HG02884 (cell line): ENCODE measurements at regions not wholly inside any gene's neighbourhood (a gene's known extent, or its start where the extent isn't known, plus 50 kb on each side); places are given as distances from the start of the nearest gene placed in this dataset.
"Not testable (repeated sequence)": the region's sequence is repeated elsewhere in the genome, so short reads cannot be mapped to it uniquely, and the experiment has no call there.

Experiments
- ATAC-seq: cut with Tn5 transposase; IDR thresholded peaks from one replicate; pipeline ENCODE4 v1.9.1; 2021; ENCODE audit warnings: mild to moderate bottlenecking, moderate library complexity; ENCODE audit not compliant: unreplicated experiment

DNA sequence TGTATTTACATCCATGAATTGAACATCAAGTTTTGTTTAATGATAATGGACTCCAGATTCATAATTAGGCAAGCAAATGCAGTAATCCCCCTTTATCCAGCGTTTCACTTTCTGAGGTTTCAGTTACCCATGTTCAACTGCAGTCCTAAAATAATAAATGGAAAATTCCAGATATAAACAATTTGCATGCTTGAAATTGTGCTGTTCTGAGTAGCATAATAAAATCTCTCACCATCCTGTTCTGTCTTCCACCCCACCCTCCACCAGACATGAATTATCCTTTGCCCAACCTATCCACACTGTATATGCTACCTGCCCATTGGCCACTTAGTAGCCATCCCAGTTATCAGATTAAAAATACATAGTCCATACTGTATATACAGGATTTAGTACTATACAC is 224.5 kb upstream of the CHAC2 start:
- no peak for ATAC-seq

- no peak for ATAC-seq
Measured at GRCh38 chr2:53536583-53537361, 230.8 kb upstream of the CHAC2 start.

DNA sequence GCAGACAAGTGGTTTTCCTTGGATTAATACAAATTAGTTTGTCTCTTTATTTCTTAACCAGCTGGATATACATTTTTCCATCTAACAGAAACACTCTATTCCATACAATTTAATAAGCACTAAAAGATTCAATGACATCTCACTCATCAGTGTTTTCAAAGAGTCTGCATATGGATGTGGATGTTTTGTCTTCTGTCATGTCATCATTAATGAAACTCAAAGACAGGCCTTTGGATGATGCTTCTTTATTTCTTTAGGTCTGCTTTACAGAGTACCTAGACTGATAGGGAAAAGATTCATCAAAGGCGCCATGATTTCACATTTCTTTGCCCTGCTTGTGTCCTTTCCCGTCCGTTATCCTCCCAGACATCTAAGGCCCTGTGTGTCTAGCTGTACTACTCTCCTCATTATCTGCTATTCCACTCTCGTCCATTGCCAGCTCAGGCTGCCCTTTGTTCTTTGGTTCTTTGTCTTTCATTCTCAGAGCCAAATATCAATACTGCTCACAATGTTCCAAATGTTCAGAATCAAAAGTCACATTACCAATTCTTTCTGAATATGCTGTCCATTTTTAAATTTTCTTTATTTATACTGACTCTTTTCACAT is 232.3 kb upstream of the CHAC2 start:
- no peak for ATAC-seq

- no peak for ATAC-seq
Measured at GRCh38 chr2:53530126-53530525, 237.5 kb upstream of the CHAC2 start.

DNA sequence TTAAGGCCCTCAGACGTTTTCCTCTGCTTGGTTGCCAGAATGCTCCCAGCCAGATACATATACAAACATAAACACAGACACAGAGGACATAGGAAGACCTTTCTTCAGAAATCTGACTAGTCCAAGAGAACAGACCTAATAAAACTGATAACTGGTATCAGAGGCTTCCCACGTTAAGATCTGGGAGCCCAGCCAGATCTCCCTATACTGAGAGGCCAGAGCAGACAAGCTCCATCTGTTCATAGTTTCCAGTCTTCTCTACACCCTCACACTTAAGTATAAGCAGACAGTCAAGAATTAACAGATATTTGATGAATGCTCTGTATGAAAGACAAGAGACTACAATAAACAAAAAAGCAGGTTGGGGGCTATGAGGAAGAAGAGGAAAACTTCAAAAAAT is 240.5 kb upstream of the CHAC2 start:
- ATAC-seq: no peak

DNA sequence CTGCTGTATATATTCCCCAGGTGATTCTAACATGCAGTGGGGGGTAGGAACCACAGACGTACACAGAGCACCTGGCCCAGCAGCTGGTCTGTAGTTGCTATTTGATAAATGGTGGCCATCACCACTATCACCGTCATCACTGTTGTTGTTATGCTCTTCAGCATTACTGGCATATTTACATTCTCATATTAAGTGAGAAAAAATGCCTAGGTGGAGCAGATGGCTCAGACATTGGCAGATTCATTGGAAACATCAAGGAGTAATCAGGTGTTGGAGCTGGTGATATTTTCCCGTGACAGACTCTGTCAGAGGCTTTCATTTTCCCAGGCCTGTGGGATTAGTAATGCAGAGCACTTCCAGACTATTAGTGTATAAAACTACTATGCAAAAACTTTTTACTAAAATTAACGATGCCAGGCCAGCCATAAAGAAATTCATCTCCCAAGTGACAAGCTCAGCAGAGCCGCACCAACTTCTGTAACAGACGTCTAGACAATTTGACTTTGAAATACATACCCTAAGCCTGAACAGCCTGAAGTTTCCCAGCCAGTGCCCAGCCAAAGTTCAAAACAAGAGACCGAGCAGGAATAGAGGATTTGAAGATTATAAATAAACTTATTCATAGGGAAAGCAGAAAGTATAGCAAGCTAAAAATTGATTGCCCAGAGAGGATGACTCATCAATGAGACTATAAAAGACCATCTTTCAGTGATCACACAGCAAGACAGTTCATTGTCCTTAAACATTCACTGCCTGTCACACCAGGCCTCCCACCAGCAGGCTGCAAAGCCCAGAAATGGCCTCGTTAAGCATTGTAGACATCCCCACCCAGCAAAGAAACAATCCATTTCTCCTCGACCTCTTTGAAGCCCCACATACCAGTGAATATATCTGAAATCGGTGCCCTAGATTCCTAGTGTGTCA is 247.4 kb upstream of the CHAC2 start:
- no peak for ATAC-seq

DNA sequence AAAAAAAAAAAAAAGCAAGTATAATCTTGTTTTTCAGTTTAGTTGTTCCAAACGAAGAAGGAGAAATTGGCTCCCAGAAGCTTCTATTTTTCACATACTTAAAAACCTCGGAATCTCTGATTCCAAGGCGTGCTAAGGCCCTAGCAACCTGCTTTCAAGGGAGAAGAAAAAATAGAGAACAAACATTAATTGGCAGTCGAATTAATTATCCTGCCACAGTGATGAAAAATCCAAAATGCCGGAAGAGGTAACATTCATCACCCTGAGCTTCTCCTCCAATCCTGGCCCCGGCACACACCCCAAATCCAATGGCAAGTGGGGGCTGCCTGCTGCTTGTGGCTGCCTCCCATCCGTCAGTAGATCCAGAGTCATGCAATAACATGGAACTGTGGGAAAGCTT is 250.2 kb upstream of the CHAC2 start:
- no peak for ATAC-seq

- no peak for ATAC-seq
Measured at GRCh38 chr2:53516650-53517049, 251.0 kb upstream of the CHAC2 start.

- ATAC-seq: no peak
Measured at GRCh38 chr2:53515435-53516332, 251.9 kb upstream of the CHAC2 start.

GRCh38 chr2:53513167-53513666 is 254.4 kb upstream of the CHAC2 start:
- no peak for ATAC-seq

GRCh38 chr2:53512071-53512826 is 255.4 kb upstream of the CHAC2 start:
- ATAC-seq: no peak

DNA sequence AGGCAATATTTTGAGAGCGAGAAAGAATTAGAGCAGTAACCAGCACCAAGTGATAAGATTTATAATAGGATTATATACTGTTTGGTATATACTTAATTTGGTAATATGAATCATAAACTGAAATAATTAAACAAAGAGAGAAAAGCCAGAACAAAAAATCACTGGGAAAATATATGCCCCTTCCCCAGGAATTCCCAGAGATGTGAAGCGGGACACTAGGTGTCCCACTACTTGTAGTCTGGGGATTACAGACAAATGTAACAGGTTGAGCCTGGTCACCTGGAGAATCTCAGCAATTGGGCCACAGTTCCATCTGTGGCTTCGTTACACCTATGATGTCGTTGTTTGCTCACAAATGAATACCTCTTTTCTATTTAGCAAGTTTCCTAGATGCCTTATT is 256.1 kb upstream of the CHAC2 start:
- no peak for ATAC-seq

- no peak for ATAC-seq
Measured at GRCh38 chr2:53510401-53510800, 257.2 kb upstream of the CHAC2 start.

GRCh38 chr2:53509831-53510388 is 257.7 kb upstream of the CHAC2 start:
- no peak for ATAC-seq

- ATAC-seq: no peak
Measured at GRCh38 chr2:53508667-53509066, 258.9 kb upstream of the CHAC2 start.

DNA sequence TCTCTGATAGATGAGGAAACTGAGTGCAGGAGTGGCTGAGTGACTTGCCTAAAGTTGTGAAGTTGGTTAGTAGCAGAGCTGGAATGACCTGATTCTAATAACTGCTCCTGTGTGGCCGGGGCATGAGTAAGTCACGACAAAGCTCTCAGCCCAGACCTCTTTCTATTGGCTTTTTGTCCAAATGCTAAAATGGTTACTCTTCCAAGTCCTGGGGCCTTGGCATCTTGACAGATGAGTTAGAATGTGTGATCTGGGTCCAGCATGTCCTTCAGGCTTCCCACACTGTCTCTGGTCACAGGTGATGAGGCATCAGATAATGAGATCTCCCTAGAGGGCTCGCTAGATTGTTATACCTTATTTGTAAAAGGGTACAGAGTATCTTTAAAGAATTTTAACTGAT is 260.5 kb upstream of the CHAC2 start:
- ATAC-seq: not testable (repeated sequence)

DNA sequence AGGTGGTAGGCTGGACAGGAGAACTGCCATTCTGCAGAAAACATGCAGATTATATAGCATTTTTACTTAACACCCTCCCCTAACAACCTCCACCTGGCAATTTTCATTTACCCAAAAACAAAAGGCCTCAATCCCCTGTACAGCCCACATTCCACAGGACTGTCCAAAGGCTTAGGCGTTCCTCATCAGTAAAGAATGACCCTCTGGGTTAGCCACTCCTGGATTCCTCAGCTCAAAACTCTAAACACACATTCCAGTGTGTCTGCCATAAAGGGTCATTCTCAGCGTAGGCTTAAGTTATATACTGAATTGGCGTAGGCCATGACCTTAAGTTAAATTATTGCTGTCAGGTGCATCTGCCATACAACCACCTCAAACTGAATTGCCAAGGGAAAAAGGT is 261.8 kb upstream of the CHAC2 start:
- ATAC-seq: no peak

DNA sequence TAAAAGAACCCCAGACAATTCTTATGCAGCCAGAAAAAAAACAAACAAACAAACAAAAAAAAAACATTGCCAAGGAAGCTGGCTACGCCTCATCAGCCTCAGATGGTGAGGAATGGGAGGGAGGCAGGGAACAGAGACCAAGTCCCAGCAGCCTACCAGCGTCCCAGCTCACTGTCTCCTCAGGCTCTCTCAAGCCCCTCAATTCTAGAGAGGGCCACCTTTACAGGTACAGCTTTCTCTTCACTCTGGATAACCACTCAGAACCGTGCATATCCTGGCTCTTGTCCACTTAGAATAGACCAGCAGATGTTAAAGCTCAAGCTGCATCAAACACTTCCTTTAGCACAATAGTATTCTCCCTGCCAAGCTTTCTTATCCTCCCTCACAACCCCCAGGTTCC is 263.1 kb upstream of the CHAC2 start:
- ATAC-seq: no peak

GRCh38 chr2:53500181-53500580 is 267.4 kb upstream of the CHAC2 start:
- no peak for ATAC-seq
